Stimulated activated CD4-positive, alpha-beta T cell treated with anti-CD3 and anti-CD28 coated beads, TNF-alpha, amount 100 ng/mL, for 48 hours (primary cell): ENCODE measurements at regions not wholly inside any gene's neighbourhood (a gene's known extent, or its start where the extent isn't known, plus 50 kb on each side); places are given as distances from the start of the nearest gene placed in this dataset.

ENCODE experiments used
- DNase-seq, 3 donors: peaks; one replicate each; pipeline ENCODE4 v3.0.0-alpha.2; 2020; ENCODE audit warnings: low read depth in 3 of 3

DNA sequence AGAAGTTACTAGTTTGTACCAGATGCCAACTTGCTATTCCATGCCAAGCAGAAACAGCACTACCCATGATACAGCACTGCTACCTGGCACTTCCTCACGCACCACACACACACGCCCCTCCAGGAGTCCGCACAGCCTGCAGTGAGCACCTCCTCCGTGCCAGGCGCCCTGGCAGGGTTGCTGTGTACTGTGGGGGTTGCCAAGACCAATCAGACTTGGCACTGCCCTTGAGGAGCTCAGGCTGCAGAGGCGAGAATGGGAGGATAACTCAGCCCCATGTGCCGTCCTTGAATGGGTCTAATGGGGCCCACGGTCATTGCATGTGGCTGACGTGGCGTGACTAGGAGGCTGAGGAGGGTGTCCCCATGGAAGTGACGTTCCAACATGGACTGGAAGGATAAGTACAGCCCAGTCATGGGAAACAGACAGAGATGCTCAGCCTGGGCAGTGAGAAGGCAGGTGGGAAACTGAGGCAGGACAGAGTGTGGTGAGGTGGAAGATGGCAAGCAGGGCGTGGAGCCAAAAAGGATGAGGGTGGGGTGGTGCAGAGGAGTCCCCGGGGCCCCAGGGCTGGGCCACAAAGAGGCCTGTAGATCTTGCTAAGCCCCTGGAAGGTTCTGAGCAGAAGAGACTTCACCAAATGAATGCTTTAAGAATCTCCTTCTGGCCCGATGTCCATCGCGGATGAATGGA is 65.3 kb upstream of the C14orf180 start:
- DNase-seq = no peak

DNA sequence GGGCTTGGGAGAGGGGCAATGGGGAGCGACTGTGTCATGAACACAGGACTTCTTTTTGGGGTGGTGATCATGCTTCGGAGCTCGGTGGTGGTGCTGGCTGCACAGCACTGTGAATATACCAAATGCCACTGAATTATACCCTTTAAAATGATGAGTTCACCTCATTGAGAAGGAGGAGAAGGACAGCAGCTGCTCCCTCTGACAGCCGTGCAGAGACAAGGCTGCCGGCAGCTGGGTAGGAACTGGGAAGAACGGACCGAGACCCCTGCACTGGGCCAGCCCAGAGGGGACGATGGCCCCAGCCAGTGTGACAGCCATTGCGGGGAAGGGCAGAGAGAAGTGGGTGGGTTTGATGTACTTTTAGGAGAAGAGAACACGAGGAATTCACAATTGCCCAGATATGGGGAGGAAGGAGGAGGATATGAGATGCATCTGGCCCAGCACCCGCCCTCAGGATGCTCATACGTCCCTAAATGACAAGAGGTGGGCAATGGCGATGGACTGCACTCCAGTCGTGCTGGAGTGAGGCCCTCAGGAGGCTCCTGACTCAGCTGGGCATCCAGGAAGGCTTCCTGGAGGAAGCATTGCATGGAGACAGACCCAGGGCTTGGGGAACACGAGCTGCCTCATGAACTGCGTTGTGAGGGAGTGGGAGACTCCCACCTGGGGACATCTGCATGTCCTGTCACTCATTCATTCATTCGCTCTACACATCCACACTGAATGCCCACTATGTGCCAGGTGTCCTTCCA is 64.3 kb upstream of the C14orf180 start:
- DNase-seq = no peak

DNA sequence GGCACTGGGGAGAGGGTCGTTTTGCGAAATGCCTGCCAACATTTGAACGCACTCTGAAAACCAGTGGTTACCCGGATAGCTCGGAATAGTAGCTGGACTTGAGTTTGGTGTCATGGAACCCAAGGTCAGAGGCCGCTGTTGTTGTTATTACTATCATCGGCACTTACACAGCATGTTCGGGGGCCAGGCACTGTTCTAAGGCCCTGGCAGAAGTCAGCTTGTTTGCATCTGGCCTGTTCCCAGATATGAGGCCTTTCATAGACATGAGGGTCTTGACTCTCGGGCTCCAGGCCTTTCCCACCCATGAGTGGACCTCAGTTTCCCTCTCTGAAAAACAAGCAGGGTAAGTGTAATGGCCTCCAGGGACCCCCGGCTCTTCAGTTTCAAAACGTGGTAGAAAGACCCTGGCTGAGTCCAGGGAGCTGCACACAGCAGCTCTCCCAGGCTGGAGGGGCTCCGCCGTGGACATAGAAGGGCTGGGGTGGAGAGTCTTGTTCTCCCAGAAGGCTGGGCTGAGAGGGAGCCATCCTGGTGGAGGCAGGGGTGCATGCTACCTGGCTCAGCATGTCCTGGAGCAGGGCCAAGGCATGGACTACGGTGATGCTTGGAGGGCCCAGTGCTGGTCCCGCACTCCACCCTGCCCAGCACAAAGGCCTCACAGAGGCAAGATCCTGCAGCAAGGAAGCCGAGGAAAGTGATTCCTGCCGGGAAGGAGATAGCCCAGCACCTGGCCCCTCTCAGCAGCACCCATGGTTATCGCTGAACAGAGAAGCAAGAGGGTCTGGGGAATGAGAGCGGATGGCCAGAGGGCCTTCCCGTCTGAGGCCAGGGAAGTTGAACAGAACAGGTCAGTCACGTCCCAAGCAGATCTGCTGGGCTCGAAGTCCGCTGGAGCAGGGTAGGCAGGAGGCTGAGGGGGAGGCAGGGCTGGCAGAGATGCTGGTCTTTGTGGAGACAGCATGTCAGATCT is 63.5 kb upstream of the C14orf180 start:
- no peak for DNase-seq

DNA sequence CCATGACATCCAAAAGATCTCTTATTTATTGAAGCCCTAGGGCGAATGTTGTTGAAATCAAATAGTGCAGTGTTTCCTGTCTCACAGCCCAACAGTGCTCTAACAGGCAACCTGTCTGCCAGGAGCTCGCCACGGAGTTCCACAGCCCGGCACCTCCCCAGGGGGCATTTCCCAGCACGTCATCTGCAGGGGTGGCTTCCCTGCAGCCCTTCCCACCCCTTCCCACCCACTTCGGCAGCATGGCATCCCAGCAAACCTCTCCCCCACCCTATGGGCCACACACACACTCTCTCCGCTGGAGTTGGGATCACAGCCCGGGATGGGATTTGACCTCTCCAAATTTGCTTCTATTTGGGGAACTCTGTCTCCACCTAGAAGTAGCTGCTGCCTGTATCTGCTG is 62.7 kb upstream of the C14orf180 start:
- no peak for DNase-seq

DNA sequence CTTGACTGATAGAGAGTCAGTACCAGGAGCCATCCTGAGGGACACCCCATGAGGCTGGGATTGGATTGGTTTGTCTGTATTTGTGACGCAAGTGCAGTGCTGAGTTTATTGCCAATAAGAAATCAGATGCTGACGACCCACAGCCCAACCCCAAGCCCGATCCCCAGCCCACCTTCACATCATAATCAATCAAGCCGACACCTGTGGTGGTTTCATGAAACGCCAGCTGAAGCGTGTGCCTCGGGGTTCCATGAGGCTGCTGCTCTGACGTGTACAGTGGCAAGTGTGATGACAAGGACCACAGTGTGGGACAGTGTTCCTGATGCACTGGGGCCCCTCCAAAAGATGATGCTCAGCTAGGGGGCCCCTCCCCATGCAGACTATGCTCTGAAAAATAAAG is 62.1 kb upstream of the C14orf180 start:
- no peak for DNase-seq

DNA sequence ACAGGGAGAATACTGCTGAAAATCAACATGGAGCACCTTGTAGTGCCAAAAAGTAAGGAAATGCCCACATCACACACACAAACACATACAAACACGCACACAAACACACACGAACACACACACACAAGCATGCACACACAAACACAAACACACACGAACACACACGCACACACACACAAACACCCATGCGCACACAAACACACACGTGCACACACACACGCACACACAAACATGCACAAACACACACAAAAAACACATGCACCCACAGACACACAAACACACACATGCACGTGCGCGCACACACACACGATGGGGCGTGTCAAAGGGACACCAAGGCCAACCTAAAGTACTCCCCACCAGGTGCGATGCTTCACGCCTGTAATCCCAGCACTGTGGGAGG is 61.7 kb upstream of the C14orf180 start:
- no peak for DNase-seq

DNA sequence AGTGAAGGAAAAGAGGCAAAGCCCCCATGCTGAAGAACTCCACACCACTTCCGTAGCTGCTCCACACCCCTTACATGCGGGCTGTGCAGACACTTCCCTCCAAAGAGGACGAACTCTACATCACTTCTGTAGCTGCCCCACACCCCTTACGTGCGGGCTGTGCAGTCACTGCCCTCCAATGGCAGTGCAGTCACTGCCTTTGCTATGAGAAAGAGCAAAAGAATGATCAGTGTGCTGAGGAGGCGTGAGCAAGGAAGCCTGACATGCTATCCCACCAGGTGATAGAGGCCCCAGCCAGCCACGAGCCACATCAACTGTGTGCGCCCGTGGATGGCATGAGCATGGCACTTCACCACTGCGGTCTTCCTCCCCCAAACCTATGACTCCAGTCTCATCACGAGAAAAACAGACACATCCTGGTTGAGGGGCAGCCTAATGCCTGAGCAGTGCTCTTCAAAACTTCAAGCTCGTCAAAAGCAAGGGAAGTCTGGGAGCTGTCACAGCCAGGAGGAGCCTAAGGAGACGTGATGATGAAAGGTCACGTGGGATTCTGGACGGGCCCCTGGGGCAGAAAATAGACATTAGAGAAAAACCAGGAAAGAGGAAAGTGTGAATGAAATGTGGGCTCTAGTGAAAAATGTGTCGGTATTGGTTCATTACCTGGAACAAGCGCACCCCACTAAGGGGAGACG is 60.8 kb upstream of the C14orf180 start:
- DNase-seq = no peak

DNA sequence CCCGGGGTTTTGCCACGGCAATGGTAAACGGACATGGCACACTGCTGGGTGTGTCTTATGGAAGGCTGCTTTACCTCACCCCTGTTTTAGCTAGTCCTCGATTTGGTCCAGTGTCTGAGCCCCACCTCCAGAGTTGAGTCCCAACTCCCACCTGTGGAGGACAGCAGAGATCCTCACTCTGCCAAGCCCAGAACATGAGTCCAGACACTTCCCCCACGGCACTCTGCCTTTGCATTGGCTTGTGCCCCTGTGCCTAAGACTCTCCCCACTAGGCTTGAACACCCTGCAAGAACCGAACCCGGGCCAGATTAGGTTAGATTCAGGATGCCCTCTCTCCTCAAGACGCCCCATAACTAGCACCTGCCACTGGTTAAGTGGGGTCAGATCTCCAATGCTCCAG is 59.8 kb upstream of the C14orf180 start:
- DNase-seq = no peak

DNA sequence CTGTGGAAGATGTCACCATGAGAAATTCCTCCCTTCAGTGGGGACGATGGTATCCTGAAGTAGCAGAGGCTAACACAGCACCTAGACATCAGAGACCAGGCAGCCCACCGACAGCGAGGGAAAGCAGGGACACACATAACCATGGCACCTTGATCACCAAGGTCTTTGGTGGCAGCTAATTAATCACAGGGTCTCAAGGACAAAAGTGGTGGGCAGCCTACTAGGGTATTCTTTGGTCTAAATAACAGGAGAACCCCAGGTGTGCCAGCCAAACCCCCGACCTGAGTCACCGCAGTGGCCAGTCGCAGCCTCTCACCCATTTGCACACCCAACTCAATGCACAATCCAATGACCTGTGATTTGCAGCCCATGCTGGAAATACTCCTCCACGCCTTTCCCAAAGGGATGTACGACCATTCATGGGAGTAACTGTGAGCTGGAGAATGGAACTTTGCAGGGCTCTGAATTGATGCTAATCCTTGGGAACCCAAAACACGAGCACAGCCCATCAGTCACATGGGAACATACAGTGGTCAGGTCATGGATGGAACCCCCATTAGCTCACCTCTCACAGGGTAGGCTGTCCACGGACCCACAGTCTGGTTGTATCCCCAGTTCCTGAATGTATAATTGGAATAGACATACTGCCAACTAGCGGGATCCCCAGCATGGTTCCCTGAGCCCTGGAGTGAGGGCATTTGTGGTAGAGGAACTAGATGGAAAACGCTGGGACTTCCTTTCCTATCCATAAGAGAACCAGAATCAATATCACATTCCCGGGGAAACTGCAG is 58.7 kb upstream of the C14orf180 start:
- DNase-seq = no peak

DNA sequence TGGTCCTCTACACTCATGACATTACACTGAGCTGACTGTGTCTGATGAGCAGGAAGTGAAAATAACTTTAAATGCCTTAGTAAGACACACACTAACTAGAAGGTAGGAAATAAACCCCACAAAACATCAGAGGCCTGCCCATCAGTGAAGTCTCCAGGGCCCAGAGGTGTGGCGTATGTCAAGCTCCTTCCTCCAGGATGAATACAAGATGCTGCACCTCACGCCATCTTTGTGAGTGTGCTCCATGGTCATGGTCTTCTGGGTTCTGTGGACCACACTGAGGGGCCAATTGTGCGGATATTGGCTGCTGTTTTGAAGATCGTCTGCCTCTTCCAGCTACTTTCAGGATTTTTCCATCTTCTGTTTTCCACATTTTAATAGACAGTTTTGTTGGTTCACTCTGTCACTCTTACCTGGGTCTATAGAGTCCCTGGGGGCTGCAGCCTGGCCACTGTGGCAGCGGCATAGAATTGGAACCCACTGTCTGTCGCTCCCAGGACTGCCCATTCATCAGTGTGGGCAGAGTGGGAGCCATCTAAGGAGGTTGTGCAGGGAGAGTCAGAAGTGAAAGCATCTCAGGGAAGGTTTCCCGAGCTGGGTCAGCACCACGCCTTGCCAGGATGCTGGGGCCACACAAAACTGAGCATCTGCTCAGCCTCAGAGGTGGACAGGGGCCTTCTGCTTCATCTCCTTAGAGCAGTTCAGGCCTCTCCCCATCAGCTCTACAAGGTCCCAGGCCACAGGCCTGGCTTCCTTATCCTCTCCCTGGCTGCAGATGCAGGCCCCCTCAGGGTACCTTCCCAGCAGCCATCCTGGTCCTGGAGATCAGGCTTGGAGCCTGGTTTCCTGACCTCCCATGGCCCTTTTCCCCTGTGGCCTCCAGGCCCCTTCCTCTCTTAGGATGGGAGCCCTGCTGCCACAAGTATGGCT is 57.5 kb upstream of the C14orf180 start:
- no peak for DNase-seq

DNA sequence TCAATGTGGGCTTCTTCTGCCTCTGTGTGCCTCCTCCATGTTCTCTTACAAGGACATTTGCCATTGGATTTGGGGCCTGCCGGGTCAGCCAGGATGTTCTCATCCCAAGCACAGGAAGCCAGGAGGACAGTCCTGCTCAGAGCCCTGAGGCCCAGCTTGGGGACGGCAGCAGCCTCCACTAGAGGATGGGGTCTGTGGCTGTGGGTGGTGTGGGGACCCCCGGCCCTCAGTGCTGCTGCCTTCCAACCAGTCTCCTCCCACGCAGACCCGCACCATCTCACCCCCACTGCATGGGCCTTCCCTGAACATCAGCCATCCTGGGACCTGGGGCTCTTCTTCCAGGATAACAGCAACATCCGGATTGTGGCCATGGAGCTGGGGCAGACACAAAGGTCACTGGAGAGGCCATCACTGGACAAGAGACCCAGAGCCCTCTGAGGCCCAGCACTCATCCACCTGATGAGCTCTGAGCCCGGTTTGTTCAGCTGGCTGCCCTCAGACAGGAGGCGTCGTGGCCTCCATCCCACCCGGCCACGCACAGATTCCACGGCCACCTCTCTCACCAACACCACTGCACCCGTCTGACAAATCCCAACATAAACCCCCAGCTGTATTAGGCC is 56.5 kb upstream of the C14orf180 start:
- DNase-seq = no peak

DNA sequence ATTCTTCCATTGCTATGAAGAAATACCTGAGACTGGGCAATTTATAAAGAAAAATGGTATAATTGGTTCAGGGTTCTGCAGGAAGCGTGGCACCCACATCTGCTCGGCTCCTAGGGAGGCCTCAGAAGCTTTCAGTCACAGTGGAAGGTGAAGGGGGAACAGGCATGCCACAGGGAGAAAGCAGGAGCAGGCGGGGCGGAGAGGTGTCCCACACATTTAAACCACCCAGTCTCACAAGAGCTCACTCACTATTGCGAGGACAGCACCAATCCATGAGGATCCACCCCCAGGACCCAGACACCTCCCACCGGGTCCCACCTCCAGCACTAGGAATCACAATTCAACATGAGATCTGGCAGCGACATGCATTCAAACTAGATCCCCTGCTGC is 56.0 kb upstream of the C14orf180 start:
- no peak for DNase-seq

DNA sequence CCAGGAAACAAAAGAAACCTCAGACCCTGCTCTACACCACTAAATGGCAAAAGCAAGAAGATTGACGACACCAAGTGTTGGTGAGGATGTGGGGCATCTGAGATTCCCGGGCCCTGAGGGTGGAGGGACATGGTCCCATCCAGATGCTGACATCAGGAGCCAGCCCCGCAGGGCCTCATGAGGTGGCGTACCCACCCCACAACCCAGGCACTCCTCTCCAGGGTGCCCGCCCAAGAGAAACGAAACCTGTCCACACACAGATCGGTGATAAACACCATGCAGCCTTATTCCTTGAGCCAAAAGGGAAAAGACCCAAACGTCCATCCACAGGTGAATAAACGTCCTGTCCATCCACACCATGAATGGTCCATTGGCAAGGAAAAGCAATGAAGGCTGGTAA is 54.8 kb upstream of the C14orf180 start:
- DNase-seq = no peak

DNA sequence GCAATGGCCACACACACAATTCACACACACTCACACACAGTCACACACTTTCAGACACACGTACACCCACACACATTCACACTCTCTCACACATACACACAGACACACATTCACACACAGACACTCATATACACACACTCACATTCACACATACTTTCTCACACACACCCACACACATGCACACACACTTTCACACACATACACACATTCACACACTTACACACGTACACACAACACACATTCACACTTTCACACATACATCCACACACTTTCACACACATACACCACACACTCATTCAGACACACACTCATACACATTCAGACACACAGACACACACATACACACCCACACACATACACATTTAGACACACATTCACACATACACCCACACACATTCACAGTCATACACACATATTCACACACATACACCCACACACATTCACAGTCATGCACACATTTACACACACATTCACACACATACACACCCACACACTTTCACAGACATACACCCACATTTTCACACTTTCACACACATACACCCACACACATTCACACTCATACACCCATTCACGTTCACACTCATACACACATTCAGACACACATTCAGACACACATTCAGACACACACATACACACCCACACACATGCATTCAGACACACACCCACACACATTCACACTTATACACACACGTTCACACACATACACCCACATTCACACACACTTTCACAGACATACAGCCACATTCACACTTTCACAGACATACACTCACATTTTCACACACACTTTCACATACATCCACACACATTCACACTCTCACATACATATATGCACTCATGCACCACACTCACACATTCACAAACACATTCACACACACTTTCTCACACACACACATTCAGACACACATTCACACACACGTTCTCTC is 52.6 kb upstream of the C14orf180 start:
- no peak for DNase-seq

DNA sequence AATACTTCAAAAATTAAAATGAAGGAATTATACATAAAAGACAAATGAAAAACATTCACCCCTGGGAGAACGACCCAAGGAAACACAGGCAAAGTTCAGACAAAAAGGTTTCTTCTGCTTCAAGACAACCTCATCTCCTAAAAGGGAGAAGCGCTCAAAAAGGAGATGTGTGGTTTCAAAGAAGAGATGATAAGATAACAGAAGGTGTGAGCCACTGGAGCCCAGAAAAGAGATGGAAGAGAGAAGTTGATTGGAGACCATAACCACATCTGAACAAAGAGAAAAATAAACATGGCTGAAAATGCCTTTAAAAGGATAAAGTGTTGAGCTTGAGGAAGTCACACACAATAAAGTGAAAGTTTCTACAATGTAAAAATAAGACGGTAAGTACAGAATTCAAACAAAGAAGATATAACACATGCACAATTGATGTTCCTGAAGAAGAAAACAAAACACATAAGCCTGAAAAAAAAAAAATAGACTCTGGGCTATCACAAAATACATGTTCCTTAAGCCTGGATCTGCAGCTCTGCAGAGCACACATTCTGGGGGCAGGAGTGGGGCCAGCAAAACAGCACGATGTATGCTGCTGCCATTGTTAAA is 51.6 kb upstream of the C14orf180 start:
- no peak for DNase-seq

DNA sequence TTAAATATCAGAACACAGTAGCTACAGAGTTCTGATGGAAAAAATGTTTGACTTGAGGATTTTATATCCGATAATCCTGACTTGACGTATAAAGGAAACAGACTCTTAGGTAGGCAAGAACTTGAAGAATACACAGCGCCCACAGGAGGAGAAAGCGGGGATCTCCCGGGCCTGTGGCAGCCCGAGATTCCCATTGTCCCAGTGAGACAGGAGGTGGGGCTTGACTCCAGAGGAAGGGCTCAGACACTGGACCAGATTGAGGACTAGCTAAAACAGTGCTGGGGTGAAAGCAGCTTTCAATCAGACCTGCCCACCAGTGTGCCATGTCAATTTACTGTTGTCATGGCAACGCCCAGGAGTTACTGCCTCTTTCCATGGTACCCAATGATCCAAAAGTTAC is 51.1 kb upstream of the C14orf180 start:
- no peak for DNase-seq
